HEK293 (cell line): ENCODE measurements at regions not wholly inside any gene's neighbourhood (a gene's known extent, or its start where the extent isn't known, plus 50 kb on each side); places are given as distances from the start of the nearest gene placed in this dataset.

Source experiments
- KLF10 ChIP-seq: fragments of 450-650 bp; IDR thresholded peaks from 2 replicates; pipeline ENCODE4 v1.5.1; 2018; ENCODE audit warnings: missing biosample characterization, mild to moderate bottlenecking, missing genetic modification characterization
- TCF7L2 ChIP-seq: IDR thresholded peaks from 2 replicates; pipeline ENCODE4 v1.6.1; 2011; ENCODE audit warnings: low read depth, mild to moderate bottlenecking, inconsistent platforms, low read length, moderate library complexity, borderline replicate concordance
- ZBTB20 ChIP-seq: fragments of 450-650 bp; formaldehyde crosslinking; IDR thresholded peaks from 2 replicates; pipeline ENCODE4 v1.5.1; 2016; ENCODE audit warnings: missing biosample characterization, missing genetic modification characterization
- ZNF426 ChIP-seq: fragments of 450-650 bp; formaldehyde crosslinking; IDR thresholded peaks from 2 replicates; pipeline ENCODE4 v1.5.1; 2017; ENCODE audit warnings: missing biosample characterization, missing genetic modification characterization, mild to moderate bottlenecking, inconsistent platforms, moderate library complexity
- TF ChIP-seq, protein P1 (sequence below): sonication (generic); formaldehyde crosslinking; IDR thresholded peaks from 2 replicates; pipeline ENCODE4 v1.8.1; 2022; ENCODE audit warnings: mild to moderate bottlenecking, moderate library complexity, missing genetic modification reagents

DNA sequence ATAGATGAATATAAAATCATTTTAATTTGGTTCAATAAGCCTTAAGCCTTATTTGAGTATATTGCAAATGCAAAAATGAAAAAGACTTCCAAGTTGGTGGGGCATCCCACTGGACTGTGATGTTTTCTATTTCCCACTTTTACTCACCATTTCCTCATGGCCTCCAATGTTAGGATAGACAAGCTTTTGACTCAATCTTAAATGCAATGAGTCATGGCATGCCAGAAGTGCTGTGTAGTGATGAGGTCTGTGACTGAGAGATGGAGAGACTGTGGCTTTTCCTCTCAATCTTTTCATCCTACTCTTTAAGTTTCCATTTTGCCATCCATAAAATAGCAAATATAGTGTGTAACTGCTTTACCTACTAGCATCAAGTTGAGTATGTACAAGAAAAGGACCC, 1401.2 kb upstream of the CELF4 start:
- TF ChIP-seq KLF10 (tag by site-specific recombination): no peak
- no peak for TF ChIP-seq ZNF426 (tag by site-specific recombination)
- TF ChIP-seq TCF7L2: no peak
- no peak for TF ChIP-seq ZBTB20 (tag by site-specific recombination)
- TF ChIP-seq, protein P1, sequence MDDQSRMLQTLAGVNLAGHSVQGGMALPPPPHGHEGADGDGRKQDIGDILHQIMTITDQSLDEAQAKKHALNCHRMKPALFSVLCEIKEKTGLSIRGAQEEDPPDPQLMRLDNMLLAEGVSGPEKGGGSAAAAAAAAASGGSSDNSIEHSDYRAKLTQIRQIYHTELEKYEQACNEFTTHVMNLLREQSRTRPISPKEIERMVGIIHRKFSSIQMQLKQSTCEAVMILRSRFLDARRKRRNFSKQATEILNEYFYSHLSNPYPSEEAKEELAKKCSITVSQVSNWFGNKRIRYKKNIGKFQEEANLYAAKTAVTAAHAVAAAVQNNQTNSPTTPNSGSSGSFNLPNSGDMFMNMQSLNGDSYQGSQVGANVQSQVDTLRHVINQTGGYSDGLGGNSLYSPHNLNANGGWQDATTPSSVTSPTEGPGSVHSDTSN (CRISPR knock-in tag): no peak
